DND-41 (cell line): ENCODE measurements at regions not wholly inside any gene's neighbourhood (a gene's known extent, or its start where the extent isn't known, plus 50 kb on each side); places are given as distances from the start of the nearest gene placed in this dataset.

ENCODE experiments used
- EZH2 ChIP-seq: IDR thresholded peaks from 3 replicates; pipeline ENCODE4 v1.6.1; 2012; ENCODE audit warnings: borderline replicate concordance, low read depth, mild to moderate bottlenecking, moderate library complexity, low read length, inconsistent platforms; ENCODE audit not compliant: severe bottlenecking
- TF ChIP-seq, protein P1 (sequence below): IDR thresholded peaks from 2 replicates; pipeline ENCODE4 v1.5.1; 2012; ENCODE audit warnings: borderline replicate concordance, low read length, moderate library complexity, mild to moderate bottlenecking; ENCODE audit not compliant: poor library complexity, severe bottlenecking; ENCODE audit errors: extremely low read depth

- TF ChIP-seq, protein P1, sequence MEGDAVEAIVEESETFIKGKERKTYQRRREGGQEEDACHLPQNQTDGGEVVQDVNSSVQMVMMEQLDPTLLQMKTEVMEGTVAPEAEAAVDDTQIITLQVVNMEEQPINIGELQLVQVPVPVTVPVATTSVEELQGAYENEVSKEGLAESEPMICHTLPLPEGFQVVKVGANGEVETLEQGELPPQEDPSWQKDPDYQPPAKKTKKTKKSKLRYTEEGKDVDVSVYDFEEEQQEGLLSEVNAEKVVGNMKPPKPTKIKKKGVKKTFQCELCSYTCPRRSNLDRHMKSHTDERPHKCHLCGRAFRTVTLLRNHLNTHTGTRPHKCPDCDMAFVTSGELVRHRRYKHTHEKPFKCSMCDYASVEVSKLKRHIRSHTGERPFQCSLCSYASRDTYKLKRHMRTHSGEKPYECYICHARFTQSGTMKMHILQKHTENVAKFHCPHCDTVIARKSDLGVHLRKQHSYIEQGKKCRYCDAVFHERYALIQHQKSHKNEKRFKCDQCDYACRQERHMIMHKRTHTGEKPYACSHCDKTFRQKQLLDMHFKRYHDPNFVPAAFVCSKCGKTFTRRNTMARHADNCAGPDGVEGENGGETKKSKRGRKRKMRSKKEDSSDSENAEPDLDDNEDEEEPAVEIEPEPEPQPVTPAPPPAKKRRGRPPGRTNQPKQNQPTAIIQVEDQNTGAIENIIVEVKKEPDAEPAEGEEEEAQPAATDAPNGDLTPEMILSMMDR = no peak
- TF ChIP-seq EZH2 = no peak
Observed at GRCh38 chr11:134841411-134841810, 429.4 kb upstream of the B3GAT1 start.
